ENCODE measurements at regions not wholly inside any gene's neighbourhood (a gene's known extent, or its start where the extent isn't known, plus 50 kb on each side); places are given as distances from the start of the nearest gene placed in this dataset.

GRCh38 chr18:40577981-40578365 lies 1377.1 kb upstream of the PIK3C3 start:
- no peaks in the 10 kb centered on the region for H3K4me1 ChIP-seq
- H3K27ac ChIP-seq, result no peak overlapping the region
- H3K9me3 ChIP-seq, result no peaks in the 10 kb centered on the region
- H3K9ac ChIP-seq, result no peak overlapping the region
- H3K4me3 ChIP-seq, result no peak overlapping the region
- no peaks in the 10 kb centered on the region for H3K36me3 ChIP-seq
- H3K4me2 ChIP-seq, result no peak overlapping the region
- no peak for TF ChIP-seq Cebpa-rat (IDR thresholded peaks at IDR 0.05)
- no peaks in the 10 kb centered on the region for H4K20me1 ChIP-seq
- H3K27me3 ChIP-seq, result no peaks in the 10 kb centered on the region

GRCh38 chr18:40577239-40577980 lies 1377.6 kb upstream of the PIK3C3 start:
- Histone ChIP-seq H3K4me3 (no peak overlapping the region), H3K4me1 (no peaks in the 10 kb centered on the region), H3K9me3 (no peaks in the 10 kb centered on the region), H4K20me1 (no peaks in the 10 kb centered on the region), H3K27ac (no peak overlapping the region), H3K4me2 (no peak overlapping the region), H3K27me3 (no peaks in the 10 kb centered on the region), H3K36me3 (no peaks in the 10 kb centered on the region), H3K9ac (no peak overlapping the region)
- no peak for TF ChIP-seq Cebpa-rat (IDR thresholded peaks at IDR 0.05)

GRCh38 chr18:40576507-40577115 lies 1378.4 kb upstream of the PIK3C3 start:
- Histone ChIP-seq H3K27ac (no peak overlapping the region), H3K4me3 (no peak overlapping the region), H3K4me2 (no peak overlapping the region), H3K27me3 (no peaks in the 10 kb centered on the region), H3K4me1 (no peaks in the 10 kb centered on the region), H3K36me3 (no peaks in the 10 kb centered on the region), H4K20me1 (no peaks in the 10 kb centered on the region), H3K9me3 (no peaks in the 10 kb centered on the region), H3K9ac (no peak overlapping the region)
- TF ChIP-seq Cebpa-rat (IDR thresholded peaks at IDR 0.05), result no peak

- no peak overlapping the region for H3K9ac ChIP-seq
- H3K4me2 ChIP-seq, result no peak overlapping the region
- TF ChIP-seq Cebpa-rat (IDR thresholded peaks at IDR 0.05), result no peak
- no peaks in the 10 kb centered on the region for H3K4me1 ChIP-seq
- no peaks in the 10 kb centered on the region for H4K20me1 ChIP-seq
- H3K27ac ChIP-seq, result no peak overlapping the region
- no peak overlapping the region for H3K4me3 ChIP-seq
- H3K36me3 ChIP-seq, result no peaks in the 10 kb centered on the region
- no peaks in the 10 kb centered on the region for H3K9me3 ChIP-seq
- no peaks in the 10 kb centered on the region for H3K27me3 ChIP-seq
Measured at GRCh38 chr18:40570615-40571014, 1384.4 kb upstream of the PIK3C3 start.

GRCh38 chr18:40569605-40570004 lies 1385.4 kb upstream of the PIK3C3 start:
- no peak overlapping the region for H3K4me2 ChIP-seq
- no peaks in the 10 kb centered on the region for H3K4me1 ChIP-seq
- H3K36me3 ChIP-seq, result no peaks in the 10 kb centered on the region
- no peak for TF ChIP-seq Cebpa-rat (IDR thresholded peaks at IDR 0.05)
- H3K9ac ChIP-seq, result no peak overlapping the region
- no peak overlapping the region for H3K4me3 ChIP-seq
- no peaks in the 10 kb centered on the region for H4K20me1 ChIP-seq
- no peaks in the 10 kb centered on the region for H3K9me3 ChIP-seq
- H3K27me3 ChIP-seq, result no peaks in the 10 kb centered on the region
- no peak overlapping the region for H3K27ac ChIP-seq

GRCh38 chr18:40566510-40566844 lies 1388.6 kb upstream of the PIK3C3 start:
- Histone ChIP-seq H3K4me2 (no peak overlapping the region), H3K27me3 (no peaks in the 10 kb centered on the region), H4K20me1 (no peaks in the 10 kb centered on the region), H3K9me3 (no peaks in the 10 kb centered on the region), H3K4me1 (no peaks in the 10 kb centered on the region), H3K9ac (no peak overlapping the region), H3K4me3 (no peak overlapping the region), H3K27ac (no peak overlapping the region), H3K36me3 (no peaks in the 10 kb centered on the region)
- no peak for TF ChIP-seq Cebpa-rat (IDR thresholded peaks at IDR 0.05)

GRCh38 chr18:40565805-40566509 lies 1389.1 kb upstream of the PIK3C3 start:
- no peak for TF ChIP-seq Cebpa-rat (IDR thresholded peaks at IDR 0.05)
- Histone ChIP-seq H3K27me3 (no peaks in the 10 kb centered on the region), H3K4me1 (no peaks in the 10 kb centered on the region), H3K4me3 (no peak overlapping the region), H3K27ac (no peak overlapping the region), H3K36me3 (no peaks in the 10 kb centered on the region), H4K20me1 (no peaks in the 10 kb centered on the region), H3K9ac (no peak overlapping the region), H3K9me3 (no peaks in the 10 kb centered on the region), H3K4me2 (no peak overlapping the region)

GRCh38 chr18:40559556-40559955 lies 1395.5 kb upstream of the PIK3C3 start:
- H3K36me3 ChIP-seq, result no peaks in the 10 kb centered on the region
- no peaks in the 10 kb centered on the region for H3K27me3 ChIP-seq
- no peaks in the 10 kb centered on the region for H3K4me1 ChIP-seq
- H4K20me1 ChIP-seq, result no peaks in the 10 kb centered on the region
- no peak overlapping the region for H3K4me3 ChIP-seq
- no peak overlapping the region for H3K9ac ChIP-seq
- H3K27ac ChIP-seq, result no peak overlapping the region
- no peak overlapping the region for H3K4me2 ChIP-seq
- TF ChIP-seq Cebpa-rat (IDR thresholded peaks at IDR 0.05), result no peak
- H3K9me3 ChIP-seq, result no peaks in the 10 kb centered on the region

- H3K27ac ChIP-seq, result no peak overlapping the region
- no peaks in the 10 kb centered on the region for H3K9me3 ChIP-seq
- no peaks in the 10 kb centered on the region for H3K4me1 ChIP-seq
- no peaks in the 10 kb centered on the region for H3K27me3 ChIP-seq
- TF ChIP-seq Cebpa-rat (IDR thresholded peaks at IDR 0.05), result no peak
- H3K36me3 ChIP-seq, result no peaks in the 10 kb centered on the region
- no peaks in the 10 kb centered on the region for H4K20me1 ChIP-seq
- H3K4me3 ChIP-seq, result no peak overlapping the region
- H3K4me2 ChIP-seq, result no peak overlapping the region
- H3K9ac ChIP-seq, result no peak overlapping the region
Measured at GRCh38 chr18:40558706-40559392, 1396.2 kb upstream of the PIK3C3 start.

GRCh38 chr18:40555914-40556313 lies 1399.1 kb upstream of the PIK3C3 start:
- H3K4me2 ChIP-seq, result no peak overlapping the region
- H3K36me3 ChIP-seq, result no peaks in the 10 kb centered on the region
- no peak overlapping the region for H3K27ac ChIP-seq
- no peak for TF ChIP-seq Cebpa-rat (IDR thresholded peaks at IDR 0.05)
- H3K4me1 ChIP-seq, result no peaks in the 10 kb centered on the region
- no peak overlapping the region for H3K4me3 ChIP-seq
- no peaks in the 10 kb centered on the region for H4K20me1 ChIP-seq
- H3K9me3 ChIP-seq, result no peaks in the 10 kb centered on the region
- H3K27me3 ChIP-seq, result no peaks in the 10 kb centered on the region
- H3K9ac ChIP-seq, result no peak overlapping the region
